Spleen (tissue), 7 donors: ENCODE measurements at regions not wholly inside any gene's neighbourhood (a gene's known extent, or its start where the extent isn't known, plus 50 kb on each side); places are given as distances from the start of the nearest gene placed in this dataset.
"Not testable (repeated sequence)": the region's sequence is repeated elsewhere in the genome, so short reads cannot be mapped to it uniquely, and the experiment has no call there.

Experiments used
- POLR2A ChIP-seq, 3 donors: fragments of 450-650 bp; IDR thresholded peaks; one replicate each; pipeline ENCODE4 v1.5.1; 2017; ENCODE audit warnings: antibody characterized with exemption in 3 of 3, mild to moderate bottlenecking in 1 of 3
- POLR2AphosphoS5 ChIP-seq, 3 donors: sonication (generic); formaldehyde crosslinking; IDR thresholded peaks; one replicate each; pipeline ENCODE4 v1.5.1; 2017; ENCODE audit warnings: antibody characterized with exemption in 3 of 3
- TF ChIP-seq, protein P1 (sequence below), 11 experiments: fragments of 200-600 bp in 7 of 11; fragments of 450-650 bp in 4 of 11; sonication (generic) in 4 of 11; IDR thresholded peaks in 8 of 11; conservative IDR thresholded peaks in 3 of 11; 1 replicate in 7 of 11; 2 replicates in 4 of 11; pipeline versions ENCODE4 v1.4.0 to v1.8.0; 2016 to 2021; ENCODE audit warnings: antibody characterized with exemption in 11 of 11, inconsistent platforms in 4 of 11, mild to moderate bottlenecking in 1 of 11
- donor health status: DM: no; HTN: no; CAD: no; lungs with moderate emphysema.
- donor health status: DM: no; HTN: no; CAD: no.
- donor health status: DM: no; HTN: no; CAD: no.

DNA sequence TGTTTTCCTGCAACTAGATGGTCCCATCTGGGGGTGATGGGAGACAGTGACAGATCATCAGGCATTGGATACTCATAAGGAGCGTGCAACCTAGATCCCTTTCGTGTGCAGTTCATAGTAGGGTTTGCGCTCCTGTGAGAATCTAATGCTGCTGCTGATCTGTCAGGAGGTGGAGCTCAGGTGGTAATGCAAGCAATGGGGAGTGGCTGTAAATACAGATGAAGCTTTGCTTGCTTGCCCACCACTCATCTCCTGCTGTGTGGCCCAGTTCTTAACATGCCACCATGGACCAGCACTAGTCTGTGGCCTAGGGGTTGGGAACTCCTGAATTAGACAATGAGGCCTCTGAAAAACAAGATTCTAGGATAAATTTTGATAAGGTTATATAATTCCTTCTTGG is 430.6 kb downstream of the KCNJ2 start:
- TF ChIP-seq, protein P1, sequence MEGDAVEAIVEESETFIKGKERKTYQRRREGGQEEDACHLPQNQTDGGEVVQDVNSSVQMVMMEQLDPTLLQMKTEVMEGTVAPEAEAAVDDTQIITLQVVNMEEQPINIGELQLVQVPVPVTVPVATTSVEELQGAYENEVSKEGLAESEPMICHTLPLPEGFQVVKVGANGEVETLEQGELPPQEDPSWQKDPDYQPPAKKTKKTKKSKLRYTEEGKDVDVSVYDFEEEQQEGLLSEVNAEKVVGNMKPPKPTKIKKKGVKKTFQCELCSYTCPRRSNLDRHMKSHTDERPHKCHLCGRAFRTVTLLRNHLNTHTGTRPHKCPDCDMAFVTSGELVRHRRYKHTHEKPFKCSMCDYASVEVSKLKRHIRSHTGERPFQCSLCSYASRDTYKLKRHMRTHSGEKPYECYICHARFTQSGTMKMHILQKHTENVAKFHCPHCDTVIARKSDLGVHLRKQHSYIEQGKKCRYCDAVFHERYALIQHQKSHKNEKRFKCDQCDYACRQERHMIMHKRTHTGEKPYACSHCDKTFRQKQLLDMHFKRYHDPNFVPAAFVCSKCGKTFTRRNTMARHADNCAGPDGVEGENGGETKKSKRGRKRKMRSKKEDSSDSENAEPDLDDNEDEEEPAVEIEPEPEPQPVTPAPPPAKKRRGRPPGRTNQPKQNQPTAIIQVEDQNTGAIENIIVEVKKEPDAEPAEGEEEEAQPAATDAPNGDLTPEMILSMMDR (IDR thresholded peaks at IDR 0.05 in 8 of 11, conservative IDR thresholded peaks at IDR 0.05 in 3 of 11), result not testable (repeated sequence)
- not testable (repeated sequence) for TF ChIP-seq POLR2A, POLR2AphosphoS5 (IDR thresholded peaks at IDR 0.05)
